Spleen (tissue), 11 donors: ENCODE measurements at regions not wholly inside any gene's neighbourhood (a gene's known extent, or its start where the extent isn't known, plus 50 kb on each side); places are given as distances from the start of the nearest gene placed in this dataset.

Source experiments
- DNase-seq: peaks from one replicate; pipeline ENCODE4 v3.0.0-alpha.2; 2020
- H3K27ac ChIP-seq, 8 donors: fragments of 200-600 bp; sonication (generic) in 7 of 8; 1 replicate in 4 of 8; 2 replicates in 4 of 8; pipeline versions ENCODE4 v1.5.0 to v1.8.0; 2016 to 2021; ENCODE audit warnings: inconsistent platforms in 4 of 8, mild to moderate bottlenecking in 4 of 8, moderate library complexity in 1 of 8
- H3K27me3 ChIP-seq, 7 donors: fragments of 200-600 bp; sonication (generic) in 6 of 7; replicated peaks in 1 of 7; 1 replicate in 4 of 7; 2 replicates in 3 of 7; pipeline versions ENCODE4 v1.5.0 to v1.8.0; 2016 to 2021; ENCODE audit warnings: inconsistent platforms in 3 of 7, mild to moderate bottlenecking in 1 of 7
- H3K36me3 ChIP-seq, 6 donors: fragments of 200-600 bp; sonication (generic) in 5 of 6; 1 replicate in 4 of 6; 2 replicates in 2 of 6; pipeline versions ENCODE4 v1.5.0 to v1.8.0; 2016 to 2021; ENCODE audit warnings: inconsistent platforms in 2 of 6
- H3K4me1 ChIP-seq, 6 donors: fragments of 200-600 bp; sonication (generic) in 5 of 6; 1 replicate in 3 of 6; 2 replicates in 3 of 6; pipeline versions ENCODE4 v1.5.0 to v1.8.0; 2016 to 2021; ENCODE audit warnings: inconsistent platforms in 3 of 6
- H3K4me3 ChIP-seq, 8 donors: fragments of 200-600 bp; sonication (generic) in 7 of 8; 1 replicate in 4 of 8; 2 replicates in 4 of 8; pipeline versions ENCODE4 v1.5.0 to v1.8.0; 2016 to 2021; ENCODE audit warnings: inconsistent platforms in 4 of 8, mild to moderate bottlenecking in 4 of 8, moderate library complexity in 2 of 8
- H3K9me3 ChIP-seq, 8 donors: fragments of 200-600 bp; sonication (generic) in 7 of 8; 1 replicate in 4 of 8; 2 replicates in 4 of 8; pipeline versions ENCODE4 v1.5.0 to v1.8.0; 2016 to 2021; ENCODE audit warnings: inconsistent platforms in 4 of 8
- CTCF ChIP-seq, 11 experiments: fragments of 200-600 bp in 7 of 11; fragments of 450-650 bp in 4 of 11; sonication (generic) in 4 of 11; IDR thresholded peaks in 8 of 11; conservative IDR thresholded peaks in 3 of 11; 1 replicate in 7 of 11; 2 replicates in 4 of 11; pipeline versions ENCODE4 v1.4.0 to v1.8.0; 2016 to 2021; ENCODE audit warnings: antibody characterized with exemption in 11 of 11, inconsistent platforms in 4 of 11, mild to moderate bottlenecking in 1 of 11
- POLR2A ChIP-seq, 3 donors: fragments of 450-650 bp; IDR thresholded peaks; one replicate each; pipeline ENCODE4 v1.5.1; 2017; ENCODE audit warnings: antibody characterized with exemption in 3 of 3, mild to moderate bottlenecking in 1 of 3
- POLR2AphosphoS5 ChIP-seq, 3 donors: sonication (generic); formaldehyde crosslinking; IDR thresholded peaks; one replicate each; pipeline ENCODE4 v1.5.1; 2017; ENCODE audit warnings: antibody characterized with exemption in 3 of 3
- WGBS, 5 donors: extraction: QIAGEN DNeasy Blood & Tissue Kit in 3 of 5; methylation state at CpG; one replicate each; pipeline versions ENCODE4 v1.1.5 to v1.1.7; 2013 to 2018; 5-methylcytosine and 5-hydroxymethylcytosine counted together
- intact Hi-C: fragments of 100-400 bp; cut with DNase I; formaldehyde crosslinking; loops from one replicate; pipeline ENCODE4 v1.15.0; 2023; ENCODE audit warnings: low total_unique reads
- donor health status: healthy with polysubstance abuse.
- donor health status: DM: no; HTN: no; CAD: no; lungs with moderate emphysema.
- donor health status: DM: no; HTN: no; CAD: no.
- donor health status: Bipolar disorder and iron deficiency.
- donor health status: healthy.
- donor health status: DM: no; HTN: no; CAD: no.
- donor health status: DM: yes; HTN: yes; CAD: no.

DNA sequence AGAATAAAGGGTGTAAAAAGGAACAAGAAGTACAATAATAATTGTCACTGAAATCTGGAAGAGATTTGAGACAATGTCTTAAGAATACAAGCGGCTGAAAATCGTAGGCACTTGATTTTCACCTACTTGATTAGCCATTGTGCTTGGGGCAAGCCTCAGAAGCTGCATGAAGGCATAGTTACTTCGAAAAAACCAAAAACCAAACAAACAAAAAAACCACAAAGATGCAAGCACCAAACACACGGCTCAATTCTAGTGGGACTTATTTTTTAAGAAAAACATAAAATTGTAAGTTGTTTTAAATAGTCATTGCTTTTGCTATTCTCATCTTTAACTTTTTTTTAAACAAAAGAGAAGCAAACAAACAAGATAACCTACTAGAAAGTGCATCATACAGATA, 235.6 kb downstream of the OGFRL1 start:
- TF ChIP-seq CTCF (IDR thresholded peaks at IDR 0.05 in 8 of 11, conservative IDR thresholded peaks at IDR 0.05 in 3 of 11), result no peak
- DNase-seq, result no peak
- WGBS, 5 donors, result 80 to 90% (median 81%) methylated on average over 4 of the region's 4 CpGs
- intact Hi-C loops, result no loop called here
- Histone ChIP-seq H3K36me3 (no peaks in the 10 kb centered on the region), H3K4me1 (peaks cover 0 to 9% (median 0%) of the 10 kb centered on the region in 6 donors), H3K4me3 (no peak overlapping the region), H3K9me3 (peaks cover 0 to 4% (median 0%) of the 10 kb centered on the region in 8 donors), H3K27me3 (no peaks in the 10 kb centered on the region), H3K27ac (no peak overlapping the region)

DNA sequence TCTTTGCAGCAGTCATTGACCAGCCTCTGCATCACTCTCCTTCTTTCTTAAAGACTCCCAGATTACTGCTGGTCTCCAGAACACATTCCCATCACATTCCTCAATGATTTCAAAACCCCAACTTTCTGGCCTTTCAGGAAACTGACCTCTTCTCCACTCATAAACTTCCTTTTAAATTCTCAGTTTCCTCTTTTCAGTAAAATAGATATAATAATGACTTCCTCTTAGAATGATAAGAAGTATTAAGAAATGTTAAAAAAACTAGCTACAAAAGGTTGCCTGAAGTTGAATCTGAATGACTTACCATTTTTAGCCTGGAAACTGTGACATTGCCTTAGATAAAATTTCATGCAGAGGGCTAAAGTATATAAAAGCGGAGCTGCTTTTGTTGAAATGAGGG, 239.3 kb downstream of the OGFRL1 start:
- peaks cover 0 to 9% (median 0%) of the 10 kb centered on the region in 6 donors for H3K4me1 ChIP-seq
- intact Hi-C loops, result no loop called here
- 74 to 88% (median 80%) methylated on average over 1 of the region's 1 CpG for WGBS, 5 donors
- TF ChIP-seq POLR2A (IDR thresholded peaks at IDR 0.05), result no peak
- no peak for TF ChIP-seq CTCF (IDR thresholded peaks at IDR 0.05 in 8 of 11, conservative IDR thresholded peaks at IDR 0.05 in 3 of 11)
- TF ChIP-seq POLR2AphosphoS5 (IDR thresholded peaks at IDR 0.05), result no peak
- no peak overlapping the region for H3K27ac ChIP-seq
- H3K9me3 ChIP-seq, result no peaks in the 10 kb centered on the region
- H3K4me3 ChIP-seq, result no peak overlapping the region
- H3K27me3 ChIP-seq, result no peaks in the 10 kb centered on the region
- no peak for DNase-seq
- H3K36me3 ChIP-seq, result no peaks in the 10 kb centered on the region

DNA sequence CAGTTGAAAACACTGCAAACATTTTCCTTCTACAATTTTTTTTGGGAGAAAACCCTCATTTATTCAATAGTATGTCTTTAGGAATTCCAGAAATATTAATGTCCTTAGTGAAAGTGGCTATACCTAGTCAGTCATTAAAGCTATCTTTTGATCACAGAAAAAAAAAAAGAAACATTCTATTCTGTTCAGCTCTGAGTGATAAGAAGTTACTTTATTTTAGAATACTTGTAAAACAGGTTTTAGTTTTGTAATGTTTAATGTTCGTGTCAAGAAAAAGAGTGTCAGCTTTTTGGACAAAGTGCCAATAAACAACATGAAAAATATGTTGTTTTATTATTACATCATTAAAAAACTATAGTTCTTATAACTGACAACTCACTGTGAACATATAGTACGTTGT, 240.4 kb downstream of the OGFRL1 start:
- peaks cover 0 to 9% (median 0%) of the 10 kb centered on the region in 6 donors for H3K4me1 ChIP-seq
- H3K36me3 ChIP-seq, result no peaks in the 10 kb centered on the region
- TF ChIP-seq CTCF (IDR thresholded peaks at IDR 0.05 in 8 of 11, conservative IDR thresholded peaks at IDR 0.05 in 3 of 11) (no peak), POLR2A (IDR thresholded peaks at IDR 0.05) (no peak), POLR2AphosphoS5 (IDR thresholded peaks at IDR 0.05) (no peak)
- H3K27ac ChIP-seq, result no peak overlapping the region
- intact Hi-C loops, result no loop called here
- no peaks in the 10 kb centered on the region for H3K9me3 ChIP-seq
- 76 to 88% (median 81%) methylated on average over 2 of the region's 2 CpGs for WGBS, 5 donors
- H3K27me3 ChIP-seq, result no peaks in the 10 kb centered on the region
- DNase-seq, result no peak
- no peak overlapping the region for H3K4me3 ChIP-seq

DNA sequence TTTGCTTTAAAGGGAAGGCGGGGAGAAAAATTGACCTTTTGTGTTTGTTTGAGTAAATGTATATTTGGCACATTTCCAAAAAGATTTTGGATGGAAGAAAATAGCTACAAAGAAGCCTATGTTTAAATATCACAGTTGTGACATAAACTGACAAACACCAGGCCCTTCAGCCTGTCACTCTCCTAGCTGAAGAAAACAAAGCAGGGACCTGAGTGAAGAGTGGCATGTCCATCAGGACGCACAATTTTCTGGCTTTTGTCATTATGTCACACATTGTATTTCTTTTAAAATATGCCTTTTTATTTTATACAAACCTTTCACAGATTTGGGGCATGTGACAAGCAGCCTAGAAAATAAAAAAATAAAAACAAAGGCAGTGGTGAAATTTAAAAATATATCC, 241.2 kb downstream of the OGFRL1 start:
- intact Hi-C loops, result loop anchor here (10.0 kb wide), 1 partner anchor 555 kb away; no protein-coding TSS in a partner anchor
- no peak overlapping the region for H3K4me3 ChIP-seq
- 88 to 93% (median 91%) methylated on average over 2 of the region's 2 CpGs for WGBS, 5 donors
- no peak for TF ChIP-seq POLR2A (IDR thresholded peaks at IDR 0.05)
- TF ChIP-seq POLR2AphosphoS5 (IDR thresholded peaks at IDR 0.05), result no peak
- TF ChIP-seq CTCF (IDR thresholded peaks at IDR 0.05 in 8 of 11, conservative IDR thresholded peaks at IDR 0.05 in 3 of 11), result no peak
- no peaks in the 10 kb centered on the region for H3K9me3 ChIP-seq
- peaks cover 0 to 9% (median 0%) of the 10 kb centered on the region in 6 donors for H3K4me1 ChIP-seq
- no peaks in the 10 kb centered on the region for H3K27me3 ChIP-seq
- no peaks in the 10 kb centered on the region for H3K36me3 ChIP-seq
- no peak overlapping the region for H3K27ac ChIP-seq
- no peak for DNase-seq
